ENCODE measurements at regions not wholly inside any gene's neighbourhood (a gene's known extent, or its start where the extent isn't known, plus 50 kb on each side); places are given as distances from the start of the nearest gene placed in this dataset.
A peak's percentile ranks its signal among the peaks of the same experiment; 100 is the strongest.

GRCh38 chr22:49323751-49324415 is 503.8 kb downstream of the BRD1 start:
- peak in 1 of 4 donors; percentile 21 for DNase-seq
- TF ChIP-seq CTCF (IDR thresholded peaks at IDR 0.05): no peak
- Histone ChIP-seq H3K27me3 (peaks cover 0 to 71% of the 10 kb centered on the region in 2 donors), H3K27ac (no peak overlapping the region), H3K4me3 (no peak overlapping the region), H3K4me1 (no peaks in the 10 kb centered on the region), H3K9me3 (peaks cover 0 to 15% of the 10 kb centered on the region in 2 donors), H3K36me3 (no peaks in the 10 kb centered on the region)
- intact Hi-C loops (cut with DNase I): no loop called here
- no peak for ATAC-seq

- Histone ChIP-seq H3K9me3 (peaks cover 0 to 12% of the 10 kb centered on the region in 2 donors), H3K4me3 (no peak overlapping the region), H3K4me1 (no peaks in the 10 kb centered on the region), H3K27me3 (peaks cover 0 to 78% of the 10 kb centered on the region in 2 donors), H3K27ac (no peak overlapping the region), H3K36me3 (no peaks in the 10 kb centered on the region)
- intact Hi-C loops (cut with DNase I): no loop called here
- DNase-seq (peak in 1 of 4 donors; percentile 24), ATAC-seq (no peak)
- TF ChIP-seq CTCF (IDR thresholded peaks at IDR 0.05): no peak
These were observed 504.6 kb downstream of the BRD1 start for GRCh38 chr22:49322861-49323622.

GRCh38 chr22:49322231-49322630 is 505.4 kb downstream of the BRD1 start:
- DNase-seq: peak in 1 of 4 donors; percentile 12
- TF ChIP-seq CTCF (IDR thresholded peaks at IDR 0.05): no peak
- ATAC-seq: no peak
- intact Hi-C loops (cut with DNase I): no loop called here
- no peaks in the 10 kb centered on the region for H3K36me3 ChIP-seq
- no peak overlapping the region for H3K27ac ChIP-seq
- peaks cover 0 to 10% of the 10 kb centered on the region in 2 donors for H3K9me3 ChIP-seq
- no peaks in the 10 kb centered on the region for H3K4me1 ChIP-seq
- H3K4me3 ChIP-seq: no peak overlapping the region
- peaks cover 0 to 84% of the 10 kb centered on the region in 2 donors for H3K27me3 ChIP-seq

- Histone ChIP-seq H3K9me3 (peaks cover 0 to 5% of the 10 kb centered on the region in 2 donors), H3K27ac (no peak overlapping the region), H3K4me3 (no peak overlapping the region), H3K36me3 (no peaks in the 10 kb centered on the region), H3K27me3 (peaks cover 0 to 84% of the 10 kb centered on the region in 2 donors), H3K4me1 (no peaks in the 10 kb centered on the region)
- intact Hi-C loops (cut with DNase I): no loop called here
- ATAC-seq (no peak), DNase-seq (peak in 1 of 4 donors; percentile 16)
- no peak for TF ChIP-seq CTCF (IDR thresholded peaks at IDR 0.05)
These were observed 506.1 kb downstream of the BRD1 start for GRCh38 chr22:49321477-49322055.

Data from left lung (tissue), 4 donors.